HG02678 (cell line): ENCODE measurements at regions not wholly inside any gene's neighbourhood (a gene's known extent, or its start where the extent isn't known, plus 50 kb on each side); places are given as distances from the start of the nearest gene placed in this dataset.
"Not testable (repeated sequence)": the region's sequence is repeated elsewhere in the genome, so short reads cannot be mapped to it uniquely, and the experiment has no call there.

Experiments used
- ATAC-seq: cut with Tn5 transposase; IDR thresholded peaks from one replicate; pipeline ENCODE4 v1.9.1; 2021; ENCODE audit warnings: mild to moderate bottlenecking, moderate library complexity; ENCODE audit not compliant: unreplicated experiment

GRCh38 chr10:29363930-29364329 is 75.1 kb downstream of the LYZL1 start:
- not testable (repeated sequence) for ATAC-seq

DNA sequence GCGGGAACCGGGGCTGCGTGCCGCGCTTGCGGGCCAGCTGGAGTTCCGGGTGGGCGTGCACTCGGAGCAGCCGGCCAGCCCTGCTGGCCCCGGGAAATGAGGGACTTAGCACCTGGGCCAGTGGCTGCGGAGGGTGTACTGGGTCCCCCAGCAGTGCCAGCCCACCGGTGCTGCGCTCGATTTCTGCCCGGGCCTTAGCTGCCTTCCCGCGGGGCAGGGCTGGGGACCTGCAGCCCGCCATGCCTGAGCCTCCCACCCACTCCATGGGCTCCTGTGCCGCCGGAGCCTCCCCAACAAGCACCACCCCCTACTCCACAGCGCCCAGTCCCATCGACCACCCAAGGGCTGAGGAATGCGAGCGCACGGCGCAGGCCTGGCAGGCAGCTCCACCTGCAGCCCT is 77.3 kb downstream of the LYZL1 start:
- not testable (repeated sequence) for ATAC-seq

DNA sequence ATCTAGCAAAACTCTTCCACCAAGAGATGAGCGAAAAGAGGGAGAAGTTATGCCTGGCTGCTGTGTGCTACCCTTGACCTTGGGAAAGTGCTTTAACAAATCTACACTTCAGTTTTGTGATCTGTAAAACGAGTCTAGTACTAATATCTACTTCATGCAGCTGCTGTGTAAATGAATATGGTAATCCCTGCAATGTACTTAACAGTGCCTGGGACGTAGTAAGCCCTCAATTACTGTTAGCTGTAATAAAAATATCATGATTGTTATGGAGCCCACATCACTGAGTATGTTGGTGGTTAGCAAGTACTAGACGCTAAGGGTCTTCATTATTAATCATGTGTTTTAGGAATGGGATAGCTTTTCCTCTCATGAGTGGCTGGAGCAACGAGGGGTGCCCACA is 80.5 kb downstream of the LYZL1 start:
- ATAC-seq: no peak

DNA sequence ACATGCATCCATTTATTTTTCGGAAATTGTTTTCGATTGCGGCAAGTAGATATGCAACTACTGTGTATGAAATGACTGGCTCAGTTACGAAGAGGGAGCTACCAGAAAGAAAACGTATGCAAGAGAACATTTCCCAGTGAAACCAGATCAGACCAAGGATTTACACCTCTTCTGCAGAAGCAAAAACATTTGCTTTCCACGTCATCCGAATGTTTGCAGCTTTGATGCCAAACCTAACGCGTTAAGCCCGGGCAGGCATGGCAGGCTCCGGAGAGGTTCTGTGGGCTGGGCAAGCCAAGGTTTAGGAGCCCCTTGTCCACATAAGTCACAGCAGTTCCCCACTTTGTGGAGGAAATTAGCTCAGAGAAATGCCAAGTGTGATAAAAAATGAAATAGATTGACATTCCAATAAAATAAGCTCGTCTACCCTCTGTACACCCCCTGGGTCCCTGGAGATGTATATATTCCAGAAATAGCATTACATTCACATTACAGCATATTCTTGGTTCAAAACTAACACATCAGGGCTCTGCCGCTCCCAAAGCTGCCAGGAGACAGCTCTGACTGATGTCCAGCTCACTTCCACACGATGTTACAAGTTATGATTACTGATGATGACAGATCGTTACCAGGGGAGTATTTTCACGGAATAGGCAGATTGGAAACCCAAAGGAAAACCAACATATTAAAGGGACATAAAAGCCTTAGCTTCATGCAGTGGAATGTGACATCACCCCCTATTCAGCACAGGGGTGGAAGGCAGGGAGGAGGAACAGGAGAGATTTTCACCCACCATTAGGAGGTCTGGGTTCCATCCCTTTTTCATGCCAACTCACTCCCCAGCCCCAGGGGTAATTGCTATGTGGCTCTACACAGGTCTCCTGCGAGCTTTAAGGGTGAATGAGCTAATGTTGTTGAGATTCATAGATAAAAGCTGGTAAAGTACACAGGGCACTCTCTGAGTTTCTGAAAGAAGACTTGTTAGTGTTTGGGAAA is 81.5 kb downstream of the LYZL1 start:
- no peak for ATAC-seq

- no peak for ATAC-seq
These were observed 84.0 kb downstream of the LYZL1 start for GRCh38 chr10:29372920-29373319.

DNA sequence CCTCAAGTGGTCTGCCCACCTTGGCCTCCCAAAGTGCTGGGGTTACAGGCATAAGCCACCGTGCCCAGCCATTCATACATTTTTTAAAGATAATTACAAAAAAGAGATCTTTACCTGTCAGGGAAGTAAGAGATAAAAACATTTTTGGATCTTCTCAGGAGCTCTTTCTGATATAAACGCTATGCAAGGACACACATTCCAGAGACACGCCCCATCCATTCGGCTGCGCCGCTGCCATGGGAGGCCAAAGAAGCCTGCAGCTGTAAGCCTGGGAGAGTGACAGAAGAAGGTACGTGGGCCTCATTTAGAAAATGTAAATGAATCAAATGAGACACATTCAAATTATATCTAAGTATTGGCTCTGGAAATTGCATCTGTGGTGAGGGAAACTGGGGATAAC is 85.3 kb downstream of the LYZL1 start:
- no peak for ATAC-seq

- ATAC-seq: no peak
These were observed 87.0 kb downstream of the LYZL1 start for GRCh38 chr10:29375888-29376287.

- no peak for ATAC-seq
These were observed 88.6 kb downstream of the LYZL1 start for GRCh38 chr10:29377333-29377961.

- no peak for ATAC-seq
These were observed 89.2 kb downstream of the LYZL1 start for GRCh38 chr10:29378106-29378505.

GRCh38 chr10:29379208-29379607 is 90.3 kb downstream of the LYZL1 start:
- ATAC-seq: peak; percentile 76

- not testable (repeated sequence) for ATAC-seq
These were observed 91.1 kb downstream of the LYZL1 start for GRCh38 chr10:29379777-29380598.

- ATAC-seq: not testable (repeated sequence)
These were observed 92.0 kb downstream of the LYZL1 start for GRCh38 chr10:29380599-29381511.

DNA sequence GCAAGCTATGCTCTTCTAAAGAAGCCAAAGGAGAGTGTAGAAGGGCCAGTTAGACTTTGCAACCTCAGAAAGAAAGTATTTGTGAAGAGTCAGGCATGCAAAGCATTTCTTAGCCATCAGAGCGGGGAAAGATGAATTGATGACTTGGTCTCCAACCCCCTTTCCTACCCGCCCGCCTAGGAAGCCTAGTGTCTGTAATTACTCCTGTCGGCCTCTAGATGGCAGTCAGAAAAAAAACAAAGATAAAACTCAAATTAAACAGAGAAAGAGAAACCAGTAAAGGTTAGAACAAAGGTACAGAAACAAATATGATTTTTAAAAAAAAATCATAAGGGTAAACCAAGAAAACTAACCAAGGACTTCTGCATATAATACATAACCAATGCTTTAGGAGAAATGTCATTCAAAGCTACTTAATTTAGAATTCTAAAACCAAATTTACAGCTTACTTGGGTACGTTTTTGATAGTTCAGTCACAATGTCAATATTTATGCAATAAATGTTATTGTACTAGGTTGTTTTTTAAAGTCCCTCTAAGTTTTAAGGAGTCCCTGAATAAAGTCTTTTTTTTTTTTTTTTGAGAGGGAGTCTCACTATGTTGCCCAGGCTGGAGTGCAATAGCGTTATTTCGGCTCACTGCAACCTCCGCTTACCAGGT is 97.6 kb downstream of the LYZL1 start:
- ATAC-seq: peak; percentile 51

DNA sequence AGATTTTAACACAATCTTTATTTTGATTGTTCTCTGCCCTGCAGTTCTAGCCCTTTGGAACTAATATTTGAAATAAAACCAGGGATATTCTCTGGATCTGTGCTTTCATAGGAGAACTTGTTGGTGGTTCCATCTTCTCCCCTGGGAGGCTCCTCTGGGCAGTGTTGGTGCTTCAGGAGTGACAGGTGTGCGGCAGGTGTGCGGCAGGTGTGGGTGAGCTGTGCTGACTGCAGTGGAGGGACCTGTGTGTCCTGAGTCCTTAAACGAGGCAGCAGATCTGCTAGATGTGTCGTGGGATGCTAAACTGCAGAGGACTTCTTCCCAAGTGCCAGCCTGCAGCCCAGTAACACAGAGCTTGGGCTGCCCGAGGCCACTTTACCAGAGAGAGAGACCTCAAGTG is 98.4 kb downstream of the LYZL1 start:
- no peak for ATAC-seq

DNA sequence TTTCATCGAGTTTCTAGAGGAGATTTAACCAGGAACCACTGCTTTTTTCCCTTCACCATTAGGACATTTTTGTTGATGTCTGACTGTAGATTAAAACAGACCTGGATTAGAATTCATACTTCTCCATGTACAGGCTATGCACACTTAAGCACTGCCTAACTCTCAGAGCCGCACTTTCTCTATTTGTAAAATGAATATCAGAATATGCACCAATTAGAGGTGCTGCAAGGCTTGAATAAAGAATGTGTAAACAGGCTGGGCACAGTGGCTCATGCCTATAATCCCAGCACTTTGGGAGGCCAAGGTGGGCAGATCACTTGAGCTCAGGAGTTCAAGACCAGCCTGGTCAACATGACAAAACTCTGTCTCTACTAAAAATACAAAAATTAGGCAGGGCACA is 99.2 kb downstream of the LYZL1 start:
- ATAC-seq: not testable (repeated sequence)

GRCh38 chr10:29389493-29389892 is 100.6 kb downstream of the LYZL1 start:
- no peak for ATAC-seq

DNA sequence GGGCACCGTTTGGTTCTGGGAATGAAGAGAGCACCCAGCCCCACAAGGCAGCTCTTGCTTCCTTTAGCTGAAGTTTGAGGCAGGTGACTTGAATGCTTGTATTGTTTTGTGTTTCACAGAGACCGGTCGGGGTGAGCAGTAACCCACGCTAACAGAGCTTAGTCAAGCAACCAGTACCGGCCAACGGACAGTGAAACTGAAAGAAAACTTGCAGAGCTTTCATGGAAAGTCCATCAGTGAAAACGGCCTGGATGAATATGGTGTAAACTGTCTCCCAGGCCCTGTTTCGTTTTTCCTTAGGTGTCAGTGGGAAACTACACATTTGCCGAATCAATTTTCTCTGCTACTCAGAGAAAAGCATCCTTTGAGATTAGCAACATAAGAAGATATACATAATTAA is 101.1 kb downstream of the LYZL1 start:
- ATAC-seq: no peak

DNA sequence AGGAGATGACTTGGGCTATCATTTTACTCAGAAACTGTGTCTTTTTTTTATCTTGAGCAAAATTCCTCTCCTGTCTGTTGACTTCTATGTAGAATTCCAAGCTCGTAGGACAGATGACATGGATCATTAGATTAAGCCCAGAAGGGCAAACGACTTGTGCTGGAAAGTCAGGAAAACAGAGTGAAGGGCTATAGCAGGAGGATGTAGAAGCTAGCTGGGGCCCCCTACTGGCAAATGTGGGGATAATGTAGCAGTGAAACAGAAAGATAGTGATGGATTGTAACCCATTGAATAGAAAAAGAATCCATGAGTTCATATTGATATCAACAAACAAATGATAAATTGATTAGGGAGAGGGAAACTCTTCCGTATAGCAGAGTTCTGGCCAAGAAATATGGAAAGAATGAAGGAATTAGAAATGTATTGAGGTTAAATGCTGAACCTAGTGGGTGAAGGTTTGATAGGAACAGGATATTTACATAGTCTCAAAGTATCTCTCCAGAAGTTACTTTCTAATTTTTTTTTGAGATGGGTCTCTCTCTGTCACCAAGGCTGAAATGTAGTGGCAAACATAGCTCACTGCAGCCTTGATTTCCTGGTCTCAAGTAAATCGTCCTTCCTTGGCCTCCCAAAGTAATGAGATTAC is 103.6 kb downstream of the LYZL1 start:
- ATAC-seq: peak; percentile 71

- no peak for ATAC-seq
These were observed 105.6 kb downstream of the LYZL1 start for GRCh38 chr10:29394321-29394932.
